ENCODE measurements at regions not wholly inside any gene's neighbourhood (a gene's known extent, or its start where the extent isn't known, plus 50 kb on each side); places are given as distances from the start of the nearest gene placed in this dataset.

DNA sequence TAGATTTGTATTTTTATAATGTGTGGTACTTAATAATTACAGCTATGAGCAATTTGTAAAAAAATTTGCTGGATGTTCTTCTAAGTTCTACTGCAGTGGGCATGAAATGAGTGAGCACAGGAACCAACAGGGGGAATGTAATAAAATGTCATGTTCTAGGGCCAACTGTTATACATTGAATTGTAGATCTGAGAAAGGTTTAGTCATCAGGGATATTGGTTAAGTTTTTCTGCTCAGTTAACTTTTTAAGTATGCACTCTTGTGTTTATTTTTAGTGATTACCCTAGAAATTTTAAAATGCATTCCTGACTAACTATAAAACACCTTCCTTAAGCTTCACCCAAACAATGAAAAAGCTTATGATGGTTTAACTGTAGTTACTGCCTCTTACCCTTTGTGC is 101.8 kb downstream of the CAND1 start:
- peak; percentile 49 for FAIRE-seq

DNA sequence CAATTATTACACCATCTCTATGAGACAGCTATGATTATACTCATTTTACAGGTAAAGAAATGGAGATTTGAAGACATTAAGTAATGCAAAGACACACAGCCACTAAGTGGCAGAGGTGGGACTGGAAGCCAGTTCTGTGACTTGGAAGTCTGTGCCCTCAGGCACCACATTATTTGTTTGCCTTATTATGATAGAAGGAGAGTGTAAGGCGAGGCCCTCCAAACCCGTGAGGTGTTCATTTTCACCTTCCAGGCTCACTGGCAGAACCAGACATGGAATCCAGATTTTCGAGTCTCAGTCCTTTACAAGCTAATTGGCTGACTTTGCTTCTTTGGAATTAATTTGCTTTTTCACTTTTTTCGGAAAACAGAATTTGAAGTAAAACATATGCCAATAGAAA is 107.9 kb downstream of the CAND1 start:
- FAIRE-seq: no peak

DNA sequence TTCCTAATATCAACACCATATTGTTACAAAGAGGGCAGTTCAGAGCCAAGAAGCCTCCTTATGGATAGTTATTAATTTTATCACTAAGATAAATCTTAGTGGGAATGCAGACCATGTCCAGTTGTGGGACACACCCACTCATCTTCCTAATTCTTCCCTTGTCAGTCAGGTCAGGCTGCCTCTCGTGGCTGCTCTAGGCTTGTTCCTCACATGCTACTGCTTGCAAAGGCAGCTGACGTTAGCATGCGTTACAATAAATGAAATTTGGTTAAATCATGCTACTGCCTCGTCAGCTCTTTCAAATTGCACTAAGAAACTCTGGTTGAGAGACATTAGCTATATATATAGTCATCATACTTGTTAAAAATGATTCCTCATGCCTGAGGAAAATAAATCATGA is 108.4 kb downstream of the CAND1 start:
- FAIRE-seq: no peak

DNA sequence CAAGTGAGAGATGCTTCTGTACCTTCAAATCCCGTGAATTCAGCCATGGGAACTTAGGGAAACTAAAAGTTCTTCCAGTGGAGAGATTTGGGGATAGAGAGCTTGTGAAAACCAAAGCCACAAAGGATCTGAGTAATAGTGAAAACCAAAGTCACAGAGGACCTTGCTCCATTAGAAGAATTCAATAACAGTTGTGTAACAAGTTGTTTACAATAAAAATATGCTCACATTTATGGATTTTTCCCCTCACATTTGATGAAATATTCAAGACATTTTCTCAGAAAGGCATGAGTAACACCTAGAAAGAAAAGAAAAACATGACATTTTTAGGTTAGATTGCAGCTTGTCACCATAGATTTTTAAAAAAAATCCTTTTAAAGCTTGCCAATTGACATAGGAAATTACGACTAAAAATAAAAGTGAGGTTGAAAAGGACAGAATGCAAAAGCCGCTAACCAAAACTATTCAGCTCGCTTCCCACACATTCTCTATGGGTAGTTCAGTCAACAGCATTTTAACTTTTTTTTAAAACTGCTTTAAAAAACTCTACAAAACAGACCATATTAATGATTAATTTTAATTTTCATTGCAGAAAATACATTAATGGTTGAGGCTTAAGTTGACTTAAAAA is 113.2 kb downstream of the CAND1 start:
- FAIRE-seq: no peak

DNA sequence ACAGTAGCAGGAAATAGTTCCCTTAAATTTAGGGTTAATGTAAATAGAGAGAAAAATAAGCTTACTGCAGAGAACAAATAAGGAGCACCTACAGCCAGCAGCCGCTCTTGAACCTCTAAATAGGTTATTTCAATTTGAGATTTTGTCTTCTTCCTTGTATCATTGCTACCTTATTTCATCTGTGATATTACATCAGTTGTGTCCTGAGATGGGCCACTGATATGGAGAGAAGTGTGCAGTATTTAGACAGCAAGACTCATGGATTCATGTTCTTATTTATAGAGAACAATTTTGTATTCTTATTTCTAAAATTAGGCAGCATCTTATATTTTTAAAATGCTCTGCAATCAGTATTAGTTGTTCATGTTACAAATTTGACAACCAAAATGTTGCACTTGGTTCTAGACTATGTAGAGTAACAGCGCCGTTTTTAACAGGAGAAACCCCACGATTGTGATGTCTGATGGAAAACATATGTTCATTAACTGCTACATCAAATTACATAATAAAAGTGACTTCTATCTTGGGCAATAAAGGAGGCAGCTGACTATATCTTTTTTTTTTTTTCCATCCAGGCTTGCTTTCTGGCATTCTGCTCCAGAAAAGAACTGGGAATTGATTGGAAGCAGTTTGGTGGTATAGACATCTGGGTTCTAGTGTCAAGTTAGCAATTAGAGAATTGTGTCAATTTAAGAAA is 117.9 kb downstream of the CAND1 start:
- no peak for FAIRE-seq

DNA sequence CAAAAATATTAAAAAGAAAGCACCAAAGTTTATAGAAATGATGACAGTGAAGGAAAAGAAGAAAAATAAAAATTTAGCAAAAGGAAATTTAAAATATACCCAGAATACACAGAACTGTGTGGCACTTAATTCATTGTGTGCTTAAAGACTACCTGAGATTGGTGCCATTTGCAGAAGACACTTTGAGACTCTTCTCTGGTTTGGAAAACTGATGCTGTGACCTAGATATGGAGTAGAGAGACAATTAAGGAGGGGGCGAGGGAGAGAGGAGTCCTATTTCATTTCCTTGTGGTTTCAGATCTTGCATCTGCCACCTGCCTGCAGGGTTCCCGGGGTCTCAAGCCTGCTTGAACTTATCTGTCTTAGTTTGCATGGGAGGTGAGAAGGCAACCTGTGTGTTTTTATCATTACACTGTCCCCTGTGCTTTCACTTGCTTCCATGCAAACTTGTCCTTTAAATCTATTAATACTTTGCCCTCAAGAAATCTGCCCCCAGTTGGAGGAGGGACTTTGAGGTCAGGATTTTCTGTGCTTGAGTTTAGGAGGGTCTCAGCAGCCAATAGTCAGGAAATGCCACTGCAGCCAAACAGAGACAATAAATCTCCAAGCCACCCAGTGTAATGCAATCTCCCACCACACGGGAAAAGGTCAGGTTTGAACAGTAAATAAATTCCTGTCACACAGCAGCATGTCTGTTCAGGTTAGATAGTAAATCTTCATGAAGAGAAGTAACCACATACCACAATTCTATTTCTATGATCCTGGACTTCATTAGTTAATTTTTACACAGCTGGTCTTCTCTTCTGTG is 119.4 kb downstream of the CAND1 start:
- no peak for FAIRE-seq

DNA sequence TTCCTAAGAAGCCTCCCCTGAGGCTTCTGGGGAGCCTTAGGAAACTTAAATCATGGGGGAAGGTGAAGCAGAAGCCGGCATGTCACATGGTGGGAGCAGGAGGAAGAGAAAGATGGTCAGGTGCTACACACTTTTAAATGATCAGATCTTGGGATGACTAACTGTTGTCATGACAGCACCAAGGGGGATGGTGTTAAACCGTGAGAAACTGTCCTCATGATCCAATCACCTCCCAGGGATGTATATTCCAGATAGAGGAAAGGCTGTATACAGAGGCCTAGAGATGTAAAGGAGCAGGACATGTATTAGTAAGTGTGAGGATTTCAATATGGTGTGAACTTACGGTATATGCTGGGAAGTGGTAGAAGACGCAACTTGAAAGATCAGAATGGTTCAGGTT is 121.1 kb downstream of the CAND1 start:
- no peak for FAIRE-seq

DNA sequence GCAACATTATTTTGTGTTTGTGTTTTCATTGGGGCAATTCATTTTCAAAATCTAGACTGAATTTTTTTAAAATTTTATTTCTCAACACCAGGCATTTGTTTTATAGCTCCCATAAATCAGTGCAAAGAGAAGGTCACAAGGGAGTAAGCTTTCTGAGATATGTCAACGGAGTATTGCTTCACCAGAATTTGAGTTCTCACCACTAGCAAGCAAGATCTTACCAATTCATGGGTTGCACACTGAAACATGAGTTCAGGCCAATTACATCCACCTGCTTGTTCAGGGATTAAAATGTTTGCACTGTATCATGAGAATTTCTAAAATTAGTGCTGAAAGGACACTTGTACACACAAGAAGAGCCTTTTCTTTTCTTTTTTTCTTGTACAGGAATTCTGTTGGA is 121.9 kb downstream of the CAND1 start:
- FAIRE-seq: no peak

DNA sequence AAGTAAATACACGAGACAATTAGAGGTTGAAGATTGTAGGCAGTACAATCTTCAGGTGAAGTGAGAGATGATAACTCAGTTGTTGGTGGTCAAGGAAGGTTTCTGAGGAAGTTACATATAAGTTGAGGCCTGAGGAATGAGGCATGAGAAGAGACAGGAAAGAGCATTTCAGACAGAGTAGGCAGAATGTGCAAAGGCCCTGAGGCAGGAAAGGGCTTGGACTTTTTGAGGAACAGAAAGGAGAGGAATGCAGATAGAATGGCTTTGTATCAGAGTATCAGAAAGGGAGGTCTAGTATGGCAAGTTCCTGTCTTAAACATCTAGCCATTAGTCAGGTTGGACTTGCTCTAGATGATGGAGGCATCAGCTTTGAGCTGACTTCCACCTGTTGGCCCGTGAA is 122.5 kb downstream of the CAND1 start:
- no peak for FAIRE-seq

DNA sequence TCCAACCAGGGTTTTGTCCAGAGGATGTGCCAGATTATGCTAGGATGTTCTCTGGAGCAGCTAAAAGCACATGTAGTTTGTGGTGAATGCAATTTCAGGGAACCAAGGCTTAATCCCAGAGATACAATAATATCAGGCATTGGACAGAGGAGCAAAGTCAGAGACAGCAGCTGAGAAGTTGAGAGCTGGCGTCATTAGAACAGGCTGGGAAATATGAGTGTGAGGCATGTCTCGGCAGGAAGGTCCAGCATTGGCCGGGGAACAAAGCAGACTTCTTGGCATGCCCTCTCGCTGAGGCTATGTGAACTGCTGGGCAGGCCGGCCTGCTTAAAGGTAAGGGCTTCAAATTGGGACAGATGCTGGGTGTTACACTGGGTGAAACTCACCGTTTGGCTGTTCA is 125.4 kb downstream of the CAND1 start:
- no peak for FAIRE-seq

DNA sequence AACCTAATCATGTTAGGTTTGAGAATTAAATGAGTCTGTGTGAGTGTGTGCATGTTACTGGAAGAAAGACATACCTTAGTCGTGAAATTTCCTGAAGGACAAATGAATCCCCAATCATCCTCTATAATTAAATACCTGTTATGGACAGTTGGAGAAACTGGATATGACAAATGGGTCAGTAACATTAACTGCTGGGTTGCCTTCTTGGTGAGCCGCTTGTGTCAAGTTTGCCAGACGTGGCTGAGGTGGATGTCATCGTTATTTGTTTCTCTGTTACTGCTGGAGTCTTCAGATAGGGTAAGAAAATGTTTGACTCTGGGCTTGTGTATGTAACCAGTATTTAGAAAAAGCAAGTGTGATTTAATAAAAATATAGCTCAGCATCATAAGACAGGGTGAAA is 131.6 kb downstream of the CAND1 start:
- FAIRE-seq: no peak

DNA sequence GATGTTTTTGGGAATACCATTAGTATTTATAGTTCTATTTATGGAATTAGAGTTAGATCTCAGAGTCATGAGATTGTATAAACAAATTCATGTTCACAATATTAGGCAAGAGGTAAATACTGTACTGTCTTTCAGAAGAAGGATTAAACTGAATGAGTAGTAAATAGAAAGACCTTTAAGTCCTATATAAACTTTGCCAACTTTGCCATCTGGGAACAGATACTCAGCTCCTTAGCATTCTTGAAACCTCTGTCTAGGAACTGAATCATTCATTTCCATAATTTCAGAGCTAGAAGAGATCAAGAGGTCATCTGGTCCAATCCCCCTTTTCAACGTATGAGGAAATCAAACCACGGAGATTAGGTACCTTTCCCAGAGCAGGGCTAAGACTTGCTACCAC is 141.1 kb downstream of the CAND1 start:
- FAIRE-seq: no peak

DNA sequence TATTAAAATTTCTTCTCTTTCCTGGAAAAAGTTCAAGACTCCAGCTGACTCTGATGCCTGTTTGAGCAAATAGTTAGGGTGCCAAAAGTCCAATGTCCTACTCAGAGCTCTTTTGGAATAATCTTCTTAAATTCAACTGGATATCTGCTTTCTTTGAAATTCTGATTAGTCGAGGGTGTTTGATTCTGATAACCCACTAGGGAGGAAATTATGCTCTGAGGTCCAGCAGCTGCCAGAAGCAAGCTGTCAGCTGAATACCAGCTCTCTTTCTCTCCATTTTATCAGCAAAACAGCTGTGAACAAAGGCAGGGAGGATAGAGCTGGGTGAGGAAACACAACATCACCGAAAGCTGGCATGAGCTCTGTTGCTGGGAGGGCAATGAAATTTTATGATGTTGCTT is 141.5 kb downstream of the CAND1 start:
- FAIRE-seq: no peak

DNA sequence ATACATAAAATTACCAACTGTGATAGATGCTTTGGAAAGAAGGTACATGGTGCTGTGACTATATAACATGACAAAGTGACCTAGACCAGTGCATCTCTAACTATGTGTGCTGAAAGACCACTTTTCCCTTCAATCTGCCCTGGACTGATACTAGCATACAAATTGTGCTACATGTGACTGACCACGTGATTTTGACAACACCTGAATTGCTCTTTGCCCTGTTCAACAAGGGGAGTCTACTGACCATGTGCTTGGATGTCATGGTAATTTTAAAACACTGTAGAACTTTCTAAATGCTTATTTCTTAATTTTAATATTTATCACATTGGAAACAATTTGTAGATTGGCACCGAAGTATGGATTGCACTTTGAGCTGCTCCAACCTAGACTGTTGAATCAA is 142.4 kb downstream of the CAND1 start:
- FAIRE-seq: no peak

DNA sequence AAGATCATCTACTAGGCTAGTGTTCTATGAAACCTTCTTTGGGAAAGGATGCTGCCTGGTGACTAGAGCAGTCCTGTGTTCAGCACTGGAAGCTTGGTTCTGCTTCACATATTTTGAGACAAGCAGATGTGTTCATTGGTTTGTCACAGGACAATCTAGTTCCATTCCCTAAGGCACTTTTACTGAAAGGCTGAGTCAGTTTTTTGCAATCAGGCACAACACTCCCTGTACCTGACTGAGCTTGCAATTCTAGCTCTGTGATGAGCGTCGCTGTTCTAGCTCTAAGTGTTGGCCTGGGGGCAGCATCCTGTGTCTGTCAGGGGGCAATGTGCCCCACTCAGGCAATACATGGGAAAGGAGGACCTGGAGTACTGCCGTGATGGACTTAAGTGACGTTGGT is 144.4 kb downstream of the CAND1 start:
- no peak for FAIRE-seq

DNA sequence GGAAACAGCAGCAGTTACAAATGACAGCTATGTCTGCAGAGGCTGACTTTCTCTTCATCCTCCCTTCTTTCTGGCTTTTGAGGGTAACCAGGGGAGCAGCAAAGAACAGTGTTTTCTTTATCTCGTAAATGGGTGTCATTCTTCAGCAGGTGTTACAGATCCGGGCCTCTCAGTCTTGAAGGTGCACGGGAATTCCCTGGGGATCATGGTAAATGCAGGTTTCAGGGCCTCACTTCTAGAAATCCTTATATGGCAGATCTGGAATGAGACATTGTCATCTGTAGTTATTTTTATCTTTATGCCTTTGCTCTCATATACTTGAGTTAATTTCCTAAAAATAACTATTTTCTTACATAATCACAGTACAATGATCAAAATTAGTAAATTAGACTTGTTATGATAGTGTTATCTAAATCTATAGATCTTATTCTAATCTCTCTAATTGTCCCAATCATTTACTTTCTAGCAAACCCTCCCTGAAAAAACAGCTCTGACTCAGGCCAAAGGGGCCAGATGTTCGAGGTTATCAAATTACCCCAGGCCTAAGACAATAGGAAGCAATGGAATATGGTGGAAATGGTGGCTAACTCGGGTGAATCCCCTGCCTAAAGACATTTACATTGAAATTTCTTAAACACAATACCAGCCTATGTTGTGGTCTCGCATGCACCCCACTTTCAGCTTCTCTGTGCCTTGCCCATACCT is 145.0 kb downstream of the CAND1 start:
- FAIRE-seq: no peak

DNA sequence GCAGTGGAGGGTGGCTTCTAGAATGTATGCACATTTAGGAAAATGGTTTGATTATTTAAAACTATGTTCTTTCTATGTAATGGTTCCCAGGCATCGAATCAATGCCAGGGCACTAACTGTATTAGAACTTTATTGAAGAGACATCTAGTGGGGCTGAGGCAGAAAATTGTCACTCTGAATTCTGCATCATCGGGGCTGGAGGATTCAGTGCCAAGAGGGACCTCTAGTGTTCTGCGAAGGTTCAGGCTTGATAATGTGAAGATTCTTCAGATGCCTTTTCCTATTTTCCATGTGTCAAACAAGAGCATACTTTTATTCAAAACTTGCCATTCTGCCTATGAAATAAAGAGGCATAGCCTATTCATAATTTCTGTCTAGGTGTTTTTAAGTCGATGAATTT is 146.3 kb downstream of the CAND1 start:
- FAIRE-seq: peak; percentile 9

DNA sequence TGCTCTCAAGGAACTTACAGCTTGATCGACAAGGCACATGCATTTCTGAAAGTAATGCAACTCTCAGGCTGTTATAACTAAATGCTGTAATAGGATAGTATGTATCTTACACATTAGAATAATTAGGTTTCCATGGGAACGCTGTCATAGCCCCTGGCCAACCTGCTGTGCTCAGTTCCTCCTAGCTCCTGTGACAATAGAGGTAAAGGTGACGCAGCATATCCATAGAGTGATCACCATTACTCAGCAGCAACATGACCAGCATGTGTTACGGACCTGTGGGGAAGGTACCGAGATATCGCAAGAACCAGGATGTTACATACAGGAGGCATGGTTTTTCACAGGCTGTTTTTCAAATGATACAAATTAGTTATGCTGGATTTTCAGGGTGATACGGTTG is 150.7 kb downstream of the CAND1 start:
- no peak for FAIRE-seq

DNA sequence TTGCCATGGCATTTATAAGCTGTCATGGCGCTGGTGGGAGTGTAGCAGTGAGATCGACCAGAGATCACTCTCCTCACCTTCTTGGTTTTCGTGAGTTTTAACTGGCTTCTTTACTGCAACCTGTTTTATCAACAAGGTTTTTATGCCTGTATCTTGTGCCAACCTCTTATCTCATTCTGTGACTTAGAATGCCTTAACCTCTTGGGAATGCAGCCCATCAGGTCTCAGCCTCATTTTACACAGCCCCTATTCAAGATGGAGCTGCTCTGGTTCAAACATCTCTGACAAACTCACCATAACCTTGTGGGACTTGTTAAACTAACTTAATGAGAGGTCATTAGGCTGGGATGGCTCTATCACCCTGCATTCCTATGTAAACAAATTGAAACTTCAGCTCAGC is 151.3 kb downstream of the CAND1 start:
- no peak for FAIRE-seq

DNA sequence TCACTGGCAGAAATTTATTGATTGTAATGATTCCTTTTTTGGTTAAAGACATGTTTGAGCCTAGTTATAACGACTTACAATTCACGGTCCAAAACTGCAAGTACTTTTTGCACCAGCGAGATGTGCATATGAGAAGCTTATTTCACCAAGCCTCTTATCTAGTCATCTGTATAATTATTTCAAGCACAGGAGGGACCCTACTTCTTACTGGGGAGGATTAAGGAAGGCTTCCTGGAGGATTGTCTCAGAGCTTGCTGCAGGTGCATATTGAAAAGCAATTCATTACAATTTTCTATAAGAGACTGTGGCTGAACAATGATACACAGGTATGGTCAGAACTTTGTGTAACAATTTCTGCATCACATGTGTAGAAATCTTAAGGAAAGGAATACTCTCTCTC is 152.9 kb downstream of the CAND1 start:
- FAIRE-seq: no peak

DNA sequence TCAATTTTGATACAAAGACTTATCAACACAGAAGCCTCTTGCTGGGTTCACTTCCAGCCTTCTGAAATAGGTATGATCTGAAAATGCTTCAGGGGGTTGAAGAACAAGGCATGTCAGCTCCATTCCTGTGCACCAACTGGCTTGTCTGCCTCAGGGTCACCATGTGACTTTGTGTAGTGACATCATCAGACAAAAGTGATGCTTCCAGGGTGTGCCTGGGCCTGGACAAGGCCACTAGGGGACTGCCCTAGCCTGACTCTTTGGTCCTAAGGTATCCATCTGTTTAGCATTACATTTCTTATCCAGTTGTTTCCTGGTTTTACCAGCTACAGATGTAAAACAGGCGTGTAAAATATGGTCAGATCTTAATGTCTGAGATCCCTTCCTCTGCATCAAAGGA is 155.6 kb downstream of the CAND1 start:
- peak; percentile 21 for FAIRE-seq

DNA sequence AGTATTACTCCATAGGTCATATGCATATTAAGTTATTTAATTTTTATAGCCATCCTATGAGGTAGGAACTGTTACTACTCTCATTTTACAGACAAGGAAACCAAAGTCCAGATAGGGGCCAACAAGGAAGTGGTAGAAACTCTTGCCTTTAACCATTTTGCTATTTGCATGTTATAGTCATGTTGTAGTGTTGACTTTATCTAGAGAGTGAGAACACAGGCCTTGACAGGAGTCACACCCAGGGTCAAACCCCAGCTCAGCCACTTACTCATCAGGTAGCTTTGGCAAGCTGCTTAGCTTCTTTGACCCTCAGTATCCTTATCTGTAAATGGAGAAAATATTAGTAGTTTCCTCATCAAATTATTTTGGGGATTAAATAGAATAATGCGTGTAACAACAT is 156.2 kb downstream of the CAND1 start:
- no peak for FAIRE-seq

DNA sequence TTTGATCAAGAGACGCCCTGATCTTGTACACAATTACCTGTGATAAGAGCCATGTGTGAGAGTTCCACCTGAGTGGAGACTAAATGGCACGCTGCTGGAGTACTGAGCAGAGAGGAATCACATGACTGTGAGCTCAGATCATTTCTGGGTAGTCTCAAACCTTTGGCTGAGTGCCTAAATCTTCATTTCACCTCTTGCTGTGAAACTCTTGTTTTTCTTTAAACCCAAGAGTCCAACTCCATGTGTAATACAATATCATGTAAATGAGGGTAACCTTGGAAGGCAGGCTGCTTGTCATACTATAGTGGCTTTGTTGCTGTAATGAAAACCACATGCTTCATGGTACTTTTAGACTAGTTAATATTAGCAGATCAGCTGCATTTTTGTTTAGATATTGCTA is 156.9 kb downstream of the CAND1 start:
- peak; percentile 98 for FAIRE-seq

DNA sequence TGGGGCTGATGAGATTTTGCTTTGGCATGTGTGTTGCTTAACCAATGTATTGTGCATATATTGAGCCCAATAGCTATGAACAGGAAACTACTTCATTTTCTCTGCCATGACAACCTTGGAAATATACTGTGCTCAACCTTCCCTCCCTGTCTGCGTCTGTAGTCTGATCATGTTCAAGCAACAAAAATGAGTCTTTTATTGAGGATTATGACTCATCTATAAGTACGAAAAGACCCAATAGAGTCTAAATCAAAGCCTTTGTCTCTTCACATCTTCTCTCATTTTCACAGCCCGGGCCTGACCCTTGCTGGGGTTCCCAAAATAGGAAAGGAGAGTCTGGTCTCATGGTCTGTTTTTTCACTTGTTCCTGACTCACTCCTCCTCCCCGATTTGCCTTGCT is 158.2 kb downstream of the CAND1 start:
- FAIRE-seq: no peak
